ENCODE measurements at regions not wholly inside any gene's neighbourhood (a gene's known extent, or its start where the extent isn't known, plus 50 kb on each side); places are given as distances from the start of the nearest gene placed in this dataset.
"Not testable (repeated sequence)": the region's sequence is repeated elsewhere in the genome, so short reads cannot be mapped to it uniquely, and the experiment has no call there.

- not testable (repeated sequence) for TF ChIP-seq CTCF (IDR thresholded peaks at IDR 0.05; ENCODE audit: insufficient read depth, low read length); REST (IDR thresholded peaks at IDR 0.05; ENCODE audit: insufficient replicate concordance, low read depth)
Observed at GRCh38 chr2:89106369-89107019, 415.0 kb downstream of the RPIA start.

Measured in HL-60 (cell line).